WTC11 (cell line): ENCODE measurements at regions not wholly inside any gene's neighbourhood (a gene's known extent, or its start where the extent isn't known, plus 50 kb on each side); places are given as distances from the start of the nearest gene placed in this dataset.

Experiments
- ATAC-seq: fragments of 200-7000 bp; cut with Tn5 transposase; 2 replicates; pipeline ENCODE4 v1.10.0; 2021; ENCODE audit warnings: mild to moderate bottlenecking, moderate library complexity
- CTCF ChIA-PET: fragments of 300-600 bp; sonication (Branson Sonifier 250); formaldehyde crosslinking; loops from one replicate; lab custom pipeline; 2021; ENCODE audit warnings: antibody characterized with exemption; lab: Charles Lee
- POLR2A ChIA-PET: fragments of 350-600 bp; sonication (Branson Sonifier 250); formaldehyde crosslinking; loops from one replicate; lab custom pipeline; 2021; ENCODE audit warnings: antibody characterized with exemption; lab: Charles Lee
- DNase-seq: peaks from one replicate; pipeline ENCODE4 v3.0.0; 2021; ENCODE audit warnings: low spot score
- H3K27ac Mint-ChIP-seq: 2 replicates; pipeline ENCODE4 v1.8.0; 2021; ENCODE audit warnings: mixed read lengths
- H3K27me3 Mint-ChIP-seq: 2 replicates; pipeline ENCODE4 v1.8.0; 2021; ENCODE audit warnings: low read depth, mild to moderate bottlenecking, moderate library complexity, mixed read lengths
- H3K36me3 Mint-ChIP-seq: 2 replicates; pipeline ENCODE4 v1.8.0; 2021; ENCODE audit warnings: mixed read lengths
- H3K4me1 Mint-ChIP-seq: 2 replicates; pipeline ENCODE4 v1.8.0; 2022; ENCODE audit warnings: mixed read lengths
- H3K4me3 Mint-ChIP-seq: 2 replicates; pipeline ENCODE4 v1.8.0; 2021; ENCODE audit warnings: mild to moderate bottlenecking, moderate library complexity, mixed read lengths
- H3K9me3 Mint-ChIP-seq: 2 replicates; pipeline ENCODE4 v1.8.0; 2021; ENCODE audit warnings: mixed read lengths
- AFF4 ChIP-seq: sonication (generic); formaldehyde crosslinking; IDR thresholded peaks from 2 replicates; pipeline ENCODE4 v1.8.1; 2023; ENCODE audit warnings: mild to moderate bottlenecking, missing genetic modification reagents, borderline replicate concordance
- CDX4 ChIP-seq: fragments of 250-450 bp; sonication (Bioruptor Pico); IDR thresholded peaks from 2 replicates; pipeline ENCODE4 v1.9.0; 2021; ENCODE audit warnings: moderate library complexity, mild to moderate bottlenecking, inconsistent platforms, borderline replicate concordance
- E2F4 ChIP-seq: sonication (generic); formaldehyde crosslinking; IDR thresholded peaks from 2 replicates; pipeline ENCODE4 v1.8.1; 2022; ENCODE audit warnings: low read depth, mild to moderate bottlenecking, moderate library complexity, missing genetic modification reagents, borderline replicate concordance
- ERG ChIP-seq: fragments of 250-450 bp; sonication (Bioruptor Pico); IDR thresholded peaks from 2 replicates; pipeline ENCODE4 v1.8.0; 2021; ENCODE audit warnings: mild to moderate bottlenecking
- MAX ChIP-seq: sonication (generic); formaldehyde crosslinking; IDR thresholded peaks from 2 replicates; pipeline ENCODE4 v1.8.0; 2022; ENCODE audit warnings: mild to moderate bottlenecking, missing genetic modification reagents
- MLX ChIP-seq: sonication (generic); formaldehyde crosslinking; IDR thresholded peaks from 2 replicates; pipeline ENCODE4 v1.8.1; 2023; ENCODE audit warnings: mild to moderate bottlenecking, missing genetic modification reagents, moderate library complexity
- MXD4 ChIP-seq: fragments of 250-450 bp; sonication (Bioruptor Pico); IDR thresholded peaks from 2 replicates; pipeline ENCODE4 v1.8.0; 2021; ENCODE audit warnings: mild to moderate bottlenecking, moderate library complexity, borderline replicate concordance
- MYBL2 ChIP-seq: sonication (generic); formaldehyde crosslinking; IDR thresholded peaks from 2 replicates; pipeline ENCODE4 v1.8.1; 2023; ENCODE audit warnings: mild to moderate bottlenecking, moderate library complexity, missing genetic modification reagents
- NFATC4 ChIP-seq: fragments of 250-450 bp; sonication (Bioruptor Pico); IDR thresholded peaks from 2 replicates; pipeline ENCODE4 v1.9.0; 2021; ENCODE audit warnings: mild to moderate bottlenecking
- NFE2L1 ChIP-seq: sonication (generic); formaldehyde crosslinking; IDR thresholded peaks from 2 replicates; pipeline ENCODE4 v1.8.1; 2023; ENCODE audit warnings: missing genetic modification reagents
- NFYB ChIP-seq: sonication (generic); formaldehyde crosslinking; conservative IDR thresholded peaks from 2 replicates; pipeline ENCODE4 v1.8.0; 2022; ENCODE audit warnings: low read depth, missing genetic modification reagents
- NR2C2 ChIP-seq: sonication (generic); formaldehyde crosslinking; IDR thresholded peaks from 2 replicates; pipeline ENCODE4 v1.8.0; 2022; ENCODE audit warnings: mild to moderate bottlenecking, missing genetic modification reagents
- NR3C1 ChIP-seq: sonication (generic); formaldehyde crosslinking; conservative IDR thresholded peaks from 2 replicates; pipeline ENCODE4 v1.8.1; 2023; ENCODE audit warnings: low read depth, mild to moderate bottlenecking, missing genetic modification reagents
- PREB ChIP-seq: sonication (generic); formaldehyde crosslinking; IDR thresholded peaks from 2 replicates; pipeline ENCODE4 v1.8.1; 2022; ENCODE audit warnings: mild to moderate bottlenecking, missing genetic modification reagents, moderate library complexity, borderline replicate concordance
- SMAD3 ChIP-seq: sonication (generic); formaldehyde crosslinking; IDR thresholded peaks from 2 replicates; pipeline ENCODE4 v1.8.0; 2022; ENCODE audit warnings: missing genetic modification reagents, mild to moderate bottlenecking, borderline replicate concordance
- TCF7 ChIP-seq: sonication (generic); formaldehyde crosslinking; IDR thresholded peaks from 2 replicates; pipeline ENCODE4 v1.8.0; 2022; ENCODE audit warnings: mild to moderate bottlenecking, low read depth, missing genetic modification reagents, moderate library complexity
- TEAD1 ChIP-seq: sonication (generic); formaldehyde crosslinking; IDR thresholded peaks from 2 replicates; pipeline ENCODE4 v1.8.0; 2022; ENCODE audit warnings: mild to moderate bottlenecking, missing genetic modification reagents
- TEAD4 ChIP-seq: sonication (generic); formaldehyde crosslinking; IDR thresholded peaks from 2 replicates; pipeline ENCODE4 v1.8.0; 2022; ENCODE audit warnings: mild to moderate bottlenecking, missing genetic modification reagents
- ZNF121 ChIP-seq: sonication (generic); formaldehyde crosslinking; IDR thresholded peaks from 2 replicates; pipeline ENCODE4 v1.8.0; 2023; ENCODE audit warnings: missing genetic modification reagents
- ZNF219 ChIP-seq: sonication (generic); formaldehyde crosslinking; IDR thresholded peaks from 2 replicates; pipeline ENCODE4 v1.8.0; 2023; ENCODE audit warnings: missing genetic modification reagents, mild to moderate bottlenecking, borderline replicate concordance
- ZNF232 ChIP-seq: sonication (generic); formaldehyde crosslinking; IDR thresholded peaks from 2 replicates; pipeline ENCODE4 v1.8.0; 2022; ENCODE audit warnings: mild to moderate bottlenecking, missing genetic modification reagents
- ZNF416 ChIP-seq: fragments of 250-450 bp; sonication (Bioruptor Pico); IDR thresholded peaks from 2 replicates; pipeline ENCODE4 v1.9.0; 2021; ENCODE audit warnings: mild to moderate bottlenecking, inconsistent platforms
- ZNF423 ChIP-seq: fragments of 250-450 bp; sonication (Bioruptor Pico); IDR thresholded peaks from 2 replicates; pipeline ENCODE4 v2.1.2; 2022; ENCODE audit warnings: mild to moderate bottlenecking, moderate library complexity
- ZNF512 ChIP-seq: sonication (generic); formaldehyde crosslinking; IDR thresholded peaks from 2 replicates; pipeline ENCODE4 v1.8.1; 2022; ENCODE audit warnings: missing genetic modification reagents, borderline replicate concordance
- ZNF671 ChIP-seq: fragments of 250-450 bp; sonication (Bioruptor Pico); IDR thresholded peaks from 2 replicates; pipeline ENCODE4 v1.8.0; 2021; ENCODE audit warnings: mild to moderate bottlenecking

- ATAC-seq (no peak), DNase-seq (no peak)
- ChIA-PET POLR2A (no interaction called here), CTCF (interaction anchor here (1.0 to 2.3 kb wide), 2 partner anchors 134 to 139 kb away, joined by 3 to 11 read pairs; no protein-coding TSS in a partner anchor)
- Mint-ChIP-seq H3K9me3 (no peaks in the 10 kb centered on the region), H3K27ac (no peak overlapping the region), H3K4me3 (no peak overlapping the region), H3K36me3 (no peaks in the 10 kb centered on the region), H3K4me1 (peaks cover 21% of the 10 kb centered on the region), H3K27me3 (peaks cover 3% of the 10 kb centered on the region; the same call in 1 of the 2 replicates)
- TF ChIP-seq MAX (CRISPR knock-in tag) (no peak), ZNF416 (CRISPR knock-in tag) (no peak), NFE2L1 (CRISPR knock-in tag) (no peak), PREB (no peak), AFF4 (no peak), ZNF232 (no peak), NFYB (no peak), NFATC4 (CRISPR knock-in tag) (no peak), TEAD4 (CRISPR knock-in tag) (no peak), MLX (CRISPR knock-in tag) (no peak), TEAD1 (no peak), NR2C2 (CRISPR knock-in tag) (no peak), ZNF512 (CRISPR knock-in tag) (no peak), MXD4 (CRISPR knock-in tag) (no peak), TCF7 (no peak), ZNF121 (no peak)
Observed at GRCh38 chr5:174177976-174178605, 132.6 kb downstream of the NSG2 start.

- Mint-ChIP-seq H3K4me3 (no peak overlapping the region), H3K4me1 (peaks cover 21% of the 10 kb centered on the region), H3K9me3 (no peaks in the 10 kb centered on the region), H3K36me3 (no peaks in the 10 kb centered on the region), H3K27me3 (peaks cover 3% of the 10 kb centered on the region; the same call in 1 of the 2 replicates), H3K27ac (no peak overlapping the region)
- no peak for ATAC-seq
- no peak for DNase-seq
- ChIA-PET POLR2A (no interaction called here), CTCF (interaction anchor here (0.9 to 2.3 kb wide), 2 partner anchors 131 to 137 kb away, joined by 4 to 11 read pairs; no protein-coding TSS in a partner anchor)
- TF ChIP-seq ZNF671 (no peak), E2F4 (no peak), SMAD3 (CRISPR knock-in tag) (no peak), ZNF121 (no peak), MXD4 (CRISPR knock-in tag) (no peak), CDX4 (no peak), ERG (CRISPR knock-in tag) (no peak), ZNF423 (no peak), ZNF219 (CRISPR knock-in tag) (no peak), NR3C1 (CRISPR knock-in tag) (no peak), MLX (CRISPR knock-in tag) (no peak), NFATC4 (CRISPR knock-in tag) (no peak), MYBL2 (no peak)
Observed at GRCh38 chr5:174180639-174181038, 135.1 kb downstream of the NSG2 start.
